IMR-90 (cell line): ENCODE measurements at regions not wholly inside any gene's neighbourhood (a gene's known extent, or its start where the extent isn't known, plus 50 kb on each side); places are given as distances from the start of the nearest gene placed in this dataset.

ENCODE experiments used
- CEBPB ChIP-seq: IDR thresholded peaks from 2 replicates; pipeline ENCODE4 v1.6.1; 2012; ENCODE audit warnings: low read depth, low read length, improper control_type of control experiment
- CTCF ChIP-seq: conservative IDR thresholded peaks from 2 replicates; pipeline ENCODE4 v1.5.1; 2012; ENCODE audit warnings: mild to moderate bottlenecking, low read depth, low read length, improper control_type of control experiment
- FOS ChIP-seq: fragments of 150-350 bp; IDR thresholded peaks from 2 replicates; pipeline ENCODE4 v1.6.1; 2016; ENCODE audit warnings: low read depth, low read length
- NFE2L2 ChIP-seq: fragments of 150-350 bp; IDR thresholded peaks from 2 replicates; pipeline ENCODE4 v1.6.1; 2016; ENCODE audit warnings: low read depth, mild to moderate bottlenecking, low read length
- POLR2A ChIP-seq: IDR thresholded peaks from 2 replicates; pipeline ENCODE4 v1.6.1; 2012; ENCODE audit warnings: mild to moderate bottlenecking, low read depth, low read length
- USF2 ChIP-seq: fragments of 150-350 bp; IDR thresholded peaks from 2 replicates; pipeline ENCODE4 v1.6.1; 2017; ENCODE audit warnings: mild to moderate bottlenecking, antibody characterized with exemption, low read length, low read depth

GRCh38 chr2:150042500-150043171 is 444.8 kb downstream of the RND3 start:
- TF ChIP-seq NFE2L2 (no peak), POLR2A (no peak), USF2 (no peak), CTCF (no peak), FOS (no peak), CEBPB (no peak)
